Smooth muscle cell (in vitro differentiated cells): ENCODE measurements at regions not wholly inside any gene's neighbourhood (a gene's known extent, or its start where the extent isn't known, plus 50 kb on each side); places are given as distances from the start of the nearest gene placed in this dataset.
A peak's percentile ranks its signal among the peaks of the same experiment; 100 is the strongest.

Experiments
- DNase-seq: peaks from one replicate; lab custom pipeline; 2025; ENCODE audit not compliant: unreplicated experiment; lab: John Stamatoyannopoulos, UW
- H2AFZ ChIP-seq: fragments of 200-600 bp; sonication (generic); 2 replicates; pipeline ENCODE4 v1.6.0; 2016; ENCODE audit warnings: antibody characterized with exemption, low read depth, mild to moderate bottlenecking
- H3F3A ChIP-seq: fragments of 200-600 bp; sonication (generic); 2 replicates; pipeline ENCODE4 v1.6.0; 2017; ENCODE audit warnings: antibody characterized with exemption, low read depth
- H3K27ac ChIP-seq: fragments of 200-600 bp; sonication (generic); 2 replicates; pipeline ENCODE4 v1.5.1; 2016; ENCODE audit warnings: low read depth, mild to moderate bottlenecking
- H3K27me3 ChIP-seq: fragments of 200-600 bp; sonication (generic); 2 replicates; pipeline ENCODE4 v1.6.1; 2016; ENCODE audit warnings: low read depth, mild to moderate bottlenecking
- H3K36me3 ChIP-seq: fragments of 200-600 bp; sonication (generic); 2 replicates; pipeline ENCODE4 v1.5.1; 2016; ENCODE audit warnings: low read depth
- H3K4me1 ChIP-seq: fragments of 200-600 bp; sonication (generic); 2 replicates; pipeline ENCODE4 v1.5.1; 2016; ENCODE audit warnings: low read depth
- H3K4me2 ChIP-seq: fragments of 200-600 bp; sonication (generic); 2 replicates; pipeline ENCODE4 v1.6.0; 2016; ENCODE audit warnings: mild to moderate bottlenecking
- H3K4me3 ChIP-seq: fragments of 200-600 bp; sonication (generic); 2 replicates; pipeline ENCODE4 v1.5.1; 2016; ENCODE audit warnings: mild to moderate bottlenecking
- H3K79me2 ChIP-seq: fragments of 200-600 bp; sonication (generic); 2 replicates; pipeline ENCODE4 v1.6.0; 2016; ENCODE audit warnings: low read depth, mild to moderate bottlenecking
- H3K9ac ChIP-seq: fragments of 200-600 bp; sonication (generic); 2 replicates; pipeline ENCODE4 v1.6.0; 2016; ENCODE audit warnings: low read depth
- H3K9me3 ChIP-seq: fragments of 200-600 bp; sonication (generic); replicated peaks from 2 replicates; pipeline ENCODE4 v1.5.1; 2016; ENCODE audit warnings: low read depth
- H4K20me1 ChIP-seq: fragments of 200-600 bp; sonication (generic); 2 replicates; pipeline ENCODE4 v1.6.0; 2016; ENCODE audit warnings: low read depth
- CTCF ChIP-seq: fragments of 200-600 bp; sonication (generic); IDR thresholded peaks from 2 replicates; pipeline ENCODE4 v1.5.1; 2017; ENCODE audit warnings: borderline replicate concordance, mild to moderate bottlenecking, antibody characterized with exemption; ENCODE audit not compliant: insufficient read depth, poor library complexity, severe bottlenecking
- WGBS: methylation state at CpG from one replicate; pipeline ENCODE4 v1.1.7; 2016; ENCODE audit warnings: low lambda C conversion rate; 5-methylcytosine and 5-hydroxymethylcytosine counted together

DNA sequence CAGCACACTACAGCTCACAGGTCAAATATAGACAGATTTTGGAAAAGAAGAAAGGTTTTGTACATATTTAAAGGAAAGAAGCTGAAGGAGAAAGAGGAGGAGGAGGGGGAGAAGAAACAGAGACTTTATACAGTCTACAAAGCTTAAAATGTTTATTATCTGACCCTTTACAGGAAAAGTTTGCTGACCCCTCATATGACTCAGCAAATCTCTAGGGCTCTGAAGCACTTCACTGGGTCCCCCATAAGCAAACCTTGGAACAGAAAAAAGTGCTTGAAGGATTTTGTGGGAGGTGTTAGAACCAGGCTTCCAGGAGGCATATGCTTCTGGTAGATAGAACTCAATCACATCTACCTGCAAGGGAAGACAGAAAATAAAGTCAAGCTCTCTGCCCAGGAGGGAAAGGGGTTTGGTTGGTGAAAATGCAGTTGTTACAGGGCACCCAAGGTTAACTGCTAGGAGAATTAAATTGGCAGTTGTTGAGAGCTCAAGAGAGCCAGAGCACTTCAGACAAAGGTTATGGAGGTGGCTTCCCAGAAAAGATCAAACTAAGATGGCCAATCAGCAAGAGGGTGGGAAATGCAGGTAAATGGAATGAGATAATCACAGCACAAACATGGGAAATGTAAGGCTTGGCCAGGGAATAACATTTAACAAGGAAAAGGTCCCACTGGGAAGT, 207.4 kb upstream of the SGK1 start:
- H3F3A ChIP-seq: no peaks in the 10 kb centered on the region
- H3K27ac ChIP-seq: no peak overlapping the region
- no peaks in the 10 kb centered on the region for H3K4me1 ChIP-seq
- H3K9me3 ChIP-seq: no peaks in the 10 kb centered on the region
- no peak overlapping the region for H3K9ac ChIP-seq
- no peak for DNase-seq
- no peaks in the 10 kb centered on the region for H3K79me2 ChIP-seq
- no peak for TF ChIP-seq CTCF
- no peak overlapping the region for H3K4me2 ChIP-seq
- H2AFZ ChIP-seq: peak overlapping the region; percentile 18
- no peak overlapping the region for H3K4me3 ChIP-seq
- H4K20me1 ChIP-seq: no peaks in the 10 kb centered on the region
- no peaks in the 10 kb centered on the region for H3K27me3 ChIP-seq
- H3K36me3 ChIP-seq: no peaks in the 10 kb centered on the region

DNA sequence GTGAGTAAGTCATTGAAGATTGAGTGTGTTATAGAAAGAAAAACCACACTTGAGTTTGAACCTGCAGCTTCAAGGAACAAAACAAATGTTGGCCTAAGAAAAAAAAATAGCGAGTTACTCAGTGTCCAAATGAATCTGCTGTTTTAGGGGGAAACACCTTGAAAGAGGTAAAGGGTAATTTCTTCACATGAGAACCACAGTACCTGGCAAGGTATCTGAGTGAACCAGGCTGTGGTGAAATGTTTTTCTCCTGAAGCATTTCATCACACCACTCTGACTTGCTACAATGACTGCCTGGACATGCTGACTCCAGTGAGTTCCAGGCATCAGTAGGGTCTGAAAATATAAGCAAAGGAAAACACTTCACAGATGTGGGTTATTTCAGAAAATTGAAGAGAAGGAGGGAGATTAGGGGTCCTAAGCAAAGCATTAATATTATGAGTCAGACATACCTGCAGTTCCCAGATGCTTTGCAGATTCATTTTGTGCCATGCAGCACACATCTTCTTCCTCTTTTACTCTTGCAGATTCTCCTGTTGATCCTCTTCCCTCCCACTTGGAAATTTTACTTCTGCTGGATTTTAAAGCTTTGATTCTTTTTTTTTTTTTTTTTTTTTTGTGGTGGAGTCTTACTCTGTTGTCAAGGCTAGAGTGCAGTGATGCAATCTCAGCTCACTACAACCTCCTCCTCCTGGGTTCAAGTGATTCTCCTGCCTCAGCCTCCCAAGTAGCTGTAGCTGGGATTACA, 206.2 kb upstream of the SGK1 start:
- Histone ChIP-seq H3K9me3 (no peaks in the 10 kb centered on the region), H3K36me3 (no peaks in the 10 kb centered on the region), H3F3A (no peaks in the 10 kb centered on the region), H3K27ac (no peak overlapping the region), H3K9ac (no peak overlapping the region), H3K4me2 (no peak overlapping the region), H3K4me1 (peaks cover 9% of the 10 kb centered on the region), H3K4me3 (no peak overlapping the region), H4K20me1 (no peaks in the 10 kb centered on the region), H3K79me2 (no peaks in the 10 kb centered on the region), H3K27me3 (no peaks in the 10 kb centered on the region), H2AFZ (no peak overlapping the region)
- no peak for TF ChIP-seq CTCF
- no peak for DNase-seq
- WGBS: 89% methylated on average over 1 of the region's 1 CpG

DNA sequence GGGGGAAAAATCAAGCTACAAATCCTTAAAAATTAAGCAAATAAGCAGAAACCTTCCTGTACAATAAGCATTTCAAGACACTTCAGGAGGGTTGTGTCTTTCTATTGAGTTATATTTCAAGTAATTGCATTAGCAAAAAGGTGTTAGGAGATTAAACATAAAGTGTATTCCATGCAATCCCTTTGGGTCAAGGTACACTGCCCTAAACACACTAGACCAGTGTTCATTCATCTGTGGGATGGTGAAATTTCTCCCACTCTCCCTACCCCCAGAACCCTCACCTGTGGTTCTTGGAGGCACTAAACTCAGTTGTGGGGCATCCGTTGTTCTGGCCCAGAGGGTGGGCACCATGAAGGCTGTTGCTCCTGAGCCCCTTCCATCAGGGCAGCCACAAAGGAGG, 205.1 kb upstream of the SGK1 start:
- Histone ChIP-seq H4K20me1 (no peaks in the 10 kb centered on the region), H3K9ac (no peak overlapping the region), H3K4me1 (peaks cover 9% of the 10 kb centered on the region), H3K27ac (no peak overlapping the region), H2AFZ (no peak overlapping the region), H3K4me2 (no peak overlapping the region), H3K79me2 (no peaks in the 10 kb centered on the region), H3K36me3 (no peaks in the 10 kb centered on the region), H3K27me3 (no peaks in the 10 kb centered on the region), H3F3A (no peaks in the 10 kb centered on the region), H3K9me3 (no peaks in the 10 kb centered on the region), H3K4me3 (no peak overlapping the region)
- TF ChIP-seq CTCF: no peak
- WGBS: 85% methylated on average over 1 of the region's 1 CpG
- no peak for DNase-seq

DNA sequence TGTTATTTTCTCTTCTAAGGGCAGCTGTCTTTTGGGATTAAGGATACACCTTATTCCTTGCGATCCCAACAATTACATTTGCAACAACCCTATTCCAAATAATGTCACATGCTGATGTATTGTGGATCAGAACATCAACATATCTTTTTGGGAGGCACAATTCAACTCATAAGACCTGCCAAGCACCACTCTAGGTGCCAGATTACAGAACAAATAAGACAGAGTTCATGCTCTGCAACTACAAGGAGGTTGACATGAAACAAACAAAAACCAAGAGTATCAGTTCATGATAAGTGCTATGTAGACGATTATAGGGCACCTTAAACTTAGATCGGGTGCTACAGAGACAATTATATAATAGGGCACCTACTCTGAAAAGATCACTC, 203.2 kb upstream of the SGK1 start:
- Histone ChIP-seq H3K27ac (no peak overlapping the region), H3K79me2 (no peaks in the 10 kb centered on the region), H3K9ac (no peak overlapping the region), H2AFZ (peak overlapping the region; percentile 56), H3K27me3 (no peaks in the 10 kb centered on the region), H3K9me3 (no peaks in the 10 kb centered on the region), H3K4me3 (no peak overlapping the region), H4K20me1 (no peaks in the 10 kb centered on the region), H3K4me1 (peaks cover 18% of the 10 kb centered on the region), H3K4me2 (no peak overlapping the region), H3F3A (peaks cover 3% of the 10 kb centered on the region), H3K36me3 (no peaks in the 10 kb centered on the region)
- TF ChIP-seq CTCF: no peak
- no peak for DNase-seq
- over 99% methylated on average over 3 of the region's 3 CpGs for WGBS
